SK-N-MC (cell line): ENCODE measurements at regions not wholly inside any gene's neighbourhood (a gene's known extent, or its start where the extent isn't known, plus 50 kb on each side); places are given as distances from the start of the nearest gene placed in this dataset.
"Not testable (repeated sequence)": the region's sequence is repeated elsewhere in the genome, so short reads cannot be mapped to it uniquely, and the experiment has no call there.

Source experiments
- DNase-seq: peaks from one replicate; pipeline ENCODE4 v3.0.0-alpha.2; 2011; ENCODE audit warnings: low read depth, low spot score
- H3K27ac ChIP-seq: fragments of 200-600 bp; sonication (generic); 2 replicates; pipeline ENCODE4 v1.5.1; 2016; ENCODE audit warnings: mixed run types
- H3K36me3 ChIP-seq: fragments of 200-600 bp; sonication (generic); 2 replicates; pipeline ENCODE4 v1.6.1; 2017; ENCODE audit warnings: antibody characterized with exemption, low read length, mixed read lengths; ENCODE audit not compliant: insufficient read depth
- H3K4me3 ChIP-seq: fragments of 200-600 bp; sonication (generic); 2 replicates; pipeline ENCODE4 v1.5.1; 2016
- H3K9ac ChIP-seq: fragments of 200-600 bp; sonication (generic); 2 replicates; pipeline ENCODE4 v1.8.0; 2017; ENCODE audit warnings: mixed run types, mixed read lengths; ENCODE audit not compliant: insufficient read length
- H3K9me3 ChIP-seq: fragments of 200-600 bp; sonication (generic); 2 replicates; pipeline ENCODE4 v1.6.1; 2017; ENCODE audit warnings: low read depth, mild to moderate bottlenecking, antibody characterized with exemption, low read length, moderate library complexity, mixed read lengths
- EZH2 ChIP-seq: fragments of 200-600 bp; sonication (generic); IDR thresholded peaks from one replicate; pipeline ENCODE4 v1.6.1; 2017; ENCODE audit warnings: antibody characterized with exemption
- FOXP2 ChIP-seq: optimal IDR thresholded peaks from 2 replicates; pipeline ENCODE3; 2011; ENCODE audit warnings: mild to moderate bottlenecking, moderate library complexity; ENCODE audit not compliant: insufficient read depth; ENCODE audit errors: extremely low read length, control extremely low read depth
- POLR2AphosphoS5 ChIP-seq: IDR thresholded peaks from 2 replicates; pipeline ENCODE4 v1.6.1; 2012; ENCODE audit warnings: mild to moderate bottlenecking, low read depth, low read length, borderline replicate concordance

- Histone ChIP-seq H3K9me3 (no peaks in the 10 kb centered on the region; the same call in 1 of the 2 replicates), H3K9ac (no peak overlapping the region), H3K27ac (no peak overlapping the region), H3K4me3 (no peak overlapping the region), H3K36me3 (no peaks in the 10 kb centered on the region)
- no peak for DNase-seq
- TF ChIP-seq POLR2AphosphoS5 (no peak), FOXP2 (no peak), EZH2 (no peak)
Observed at GRCh38 chrX:78603908-78604307, 55.2 kb downstream of the RTL3 start.

DNA sequence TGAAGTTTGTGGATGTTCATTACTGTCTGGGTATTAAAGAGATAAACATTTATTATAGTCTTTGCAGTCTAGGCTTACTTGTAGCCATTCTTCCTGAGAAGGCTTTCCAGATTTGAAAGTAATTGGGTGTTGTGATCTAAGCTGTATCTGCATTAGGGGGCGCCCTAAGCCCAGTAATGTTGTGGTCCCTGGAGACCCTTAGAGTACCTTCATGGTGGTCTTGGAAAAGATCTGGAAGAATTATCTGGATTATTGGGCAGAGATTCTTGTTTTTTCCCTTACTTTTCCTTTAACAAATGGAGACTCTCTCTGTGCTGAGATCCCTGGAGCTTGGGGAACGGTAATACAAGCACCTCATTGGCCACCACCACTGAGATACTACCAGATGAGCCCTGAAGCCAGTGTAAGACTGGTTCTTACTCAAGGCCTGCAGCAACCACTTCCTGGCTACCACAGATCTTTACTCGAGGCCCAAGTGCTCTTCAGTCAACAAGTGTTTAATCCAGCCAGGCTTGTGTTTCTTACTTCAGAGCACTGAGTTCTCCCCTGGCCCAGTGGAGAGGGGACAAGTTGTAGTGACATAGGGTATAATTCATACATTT is 63.1 kb downstream of the RTL3 start:
- Histone ChIP-seq H3K27ac (no peak overlapping the region), H3K9ac (no peak overlapping the region), H3K9me3 (no peaks in the 10 kb centered on the region; the same call in 1 of the 2 replicates), H3K4me3 (no peak overlapping the region), H3K36me3 (no peaks in the 10 kb centered on the region)
- TF ChIP-seq EZH2, result no peak
- no peak for TF ChIP-seq FOXP2
- no peak for TF ChIP-seq POLR2AphosphoS5
- DNase-seq, result peak; percentile 1

GRCh38 chrX:78593701-78594100 is 65.4 kb downstream of the RTL3 start:
- DNase-seq, result no peak
- Histone ChIP-seq H3K27ac (no peak overlapping the region), H3K9me3 (no peaks in the 10 kb centered on the region; the same call in 1 of the 2 replicates), H3K4me3 (no peak overlapping the region), H3K36me3 (no peaks in the 10 kb centered on the region), H3K9ac (no peak overlapping the region)
- TF ChIP-seq EZH2 (no peak), FOXP2 (no peak), POLR2AphosphoS5 (no peak)

DNA sequence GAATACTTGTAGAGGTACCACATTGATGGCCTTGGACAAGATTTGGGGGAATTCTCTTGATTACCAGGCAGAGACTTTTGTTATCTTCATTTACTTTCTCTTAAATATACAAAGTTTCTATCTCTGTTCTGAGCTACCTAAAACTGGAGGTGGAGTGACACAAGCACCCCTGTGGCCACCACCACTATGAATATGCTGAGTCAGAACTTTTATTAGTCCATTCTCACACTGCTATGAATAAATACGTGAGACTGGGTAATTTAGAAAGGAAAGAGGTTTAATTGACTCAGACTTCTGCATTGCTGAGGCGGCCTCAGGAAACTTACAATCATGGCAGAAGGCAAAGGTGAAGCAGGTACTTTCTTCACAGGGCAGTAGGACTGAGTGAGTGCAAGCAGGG is 67.1 kb downstream of the RTL3 start:
- no peaks in the 10 kb centered on the region; the same call in 1 of the 2 replicates for H3K9me3 ChIP-seq
- no peak overlapping the region for H3K27ac ChIP-seq
- H3K4me3 ChIP-seq, result no peak overlapping the region
- no peak for TF ChIP-seq FOXP2
- no peak for TF ChIP-seq POLR2AphosphoS5
- TF ChIP-seq EZH2, result no peak
- H3K9ac ChIP-seq, result no peak overlapping the region
- no peak for DNase-seq
- no peaks in the 10 kb centered on the region for H3K36me3 ChIP-seq

DNA sequence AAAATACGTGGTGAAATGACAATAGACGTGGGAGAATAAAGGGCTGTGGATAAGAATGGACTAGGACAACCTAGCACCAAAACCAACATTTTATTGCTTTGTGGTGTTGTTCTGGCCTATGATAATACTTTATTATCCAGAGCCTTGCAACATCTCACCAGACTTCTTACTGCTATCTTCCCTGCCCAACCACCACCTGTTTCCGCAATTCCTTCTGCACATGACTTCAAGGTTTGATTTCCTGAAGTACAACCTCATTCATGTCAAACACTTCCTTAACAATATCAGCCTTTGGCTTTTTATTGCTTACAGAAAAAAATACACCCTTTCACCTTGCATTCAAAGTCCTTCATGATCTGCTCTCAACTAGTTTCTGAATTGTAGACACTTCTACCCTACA is 84.8 kb downstream of the RTL3 start:
- H3K36me3 ChIP-seq, result no peaks in the 10 kb centered on the region
- H3K4me3 ChIP-seq, result no peak overlapping the region
- no peak overlapping the region for H3K27ac ChIP-seq
- no peaks in the 10 kb centered on the region for H3K9me3 ChIP-seq
- DNase-seq, result no peak
- no peak overlapping the region for H3K9ac ChIP-seq
- TF ChIP-seq EZH2 (no peak), FOXP2 (no peak), POLR2AphosphoS5 (no peak)

GRCh38 chrX:78573630-78574029 is 85.5 kb downstream of the RTL3 start:
- no peaks in the 10 kb centered on the region for H3K36me3 ChIP-seq
- no peaks in the 10 kb centered on the region for H3K9me3 ChIP-seq
- no peak overlapping the region for H3K4me3 ChIP-seq
- TF ChIP-seq POLR2AphosphoS5, result no peak
- TF ChIP-seq EZH2, result no peak
- no peak for TF ChIP-seq FOXP2
- no peak overlapping the region for H3K9ac ChIP-seq
- DNase-seq, result no peak
- H3K27ac ChIP-seq, result no peak overlapping the region

- H3K9me3 ChIP-seq, result no peaks in the 10 kb centered on the region
- H3K4me3 ChIP-seq, result no peak overlapping the region
- no peak overlapping the region for H3K9ac ChIP-seq
Observed at GRCh38 chrX:78571849-78572248, 87.3 kb downstream of the RTL3 start.

DNA sequence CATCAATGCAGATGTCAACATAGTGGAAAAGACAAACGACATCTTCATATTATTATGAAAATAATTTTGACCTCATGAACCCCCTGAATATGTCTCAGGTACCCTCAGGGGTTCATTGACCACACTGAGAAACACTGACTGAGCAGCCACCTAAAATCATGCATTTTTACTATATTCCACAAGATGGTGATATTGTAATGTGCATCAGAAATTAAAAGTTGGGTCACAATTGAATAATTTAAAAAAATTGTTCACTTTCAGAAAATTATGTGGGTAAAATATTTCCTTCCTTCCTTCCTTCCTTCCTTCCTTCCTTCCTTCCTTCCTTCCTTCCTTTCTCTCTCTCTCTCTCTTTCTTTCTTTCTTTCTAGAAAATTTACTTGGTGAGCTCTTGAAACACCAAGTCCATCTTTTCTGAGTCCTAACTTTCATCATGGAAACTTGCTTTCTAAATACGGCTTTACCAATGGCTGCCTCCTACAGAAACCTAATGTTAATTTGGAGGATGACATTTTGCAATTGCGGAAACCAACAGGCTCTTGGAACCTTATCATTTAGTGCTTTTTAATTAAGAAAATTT is 103.6 kb downstream of the RTL3 start:
- Histone ChIP-seq H3K9me3 (no peaks in the 10 kb centered on the region), H3K4me3 (peak overlapping the region; percentile 51), H3K36me3 (no peaks in the 10 kb centered on the region), H3K27ac (peak overlapping the region; percentile 97), H3K9ac (peak overlapping the region; percentile 77)
- TF ChIP-seq FOXP2, result no peak
- DNase-seq, result peak; percentile 90

More at GRCh38 chrX:78571849-78572248, 87.3 kb downstream of the RTL3 start:
- TF ChIP-seq POLR2AphosphoS5 (no peak), FOXP2 (no peak), EZH2 (no peak)
- no peak for DNase-seq
- Histone ChIP-seq H3K27ac (no peak overlapping the region), H3K36me3 (no peaks in the 10 kb centered on the region)

- H3K4me3 ChIP-seq, DNase-seq: not testable (repeated sequence)
Observed at GRCh38 chrX:78552628-78553027, 106.5 kb downstream of the RTL3 start.

More at GRCh38 chrX:78552628-78553027, 106.5 kb downstream of the RTL3 start:
- H3K36me3 ChIP-seq, H3K9ac ChIP-seq, H3K9me3 ChIP-seq, H3K27ac ChIP-seq: not testable (repeated sequence)
